ENCODE measurements at regions not wholly inside any gene's neighbourhood (a gene's known extent, or its start where the extent isn't known, plus 50 kb on each side); places are given as distances from the start of the nearest gene placed in this dataset.

DNA sequence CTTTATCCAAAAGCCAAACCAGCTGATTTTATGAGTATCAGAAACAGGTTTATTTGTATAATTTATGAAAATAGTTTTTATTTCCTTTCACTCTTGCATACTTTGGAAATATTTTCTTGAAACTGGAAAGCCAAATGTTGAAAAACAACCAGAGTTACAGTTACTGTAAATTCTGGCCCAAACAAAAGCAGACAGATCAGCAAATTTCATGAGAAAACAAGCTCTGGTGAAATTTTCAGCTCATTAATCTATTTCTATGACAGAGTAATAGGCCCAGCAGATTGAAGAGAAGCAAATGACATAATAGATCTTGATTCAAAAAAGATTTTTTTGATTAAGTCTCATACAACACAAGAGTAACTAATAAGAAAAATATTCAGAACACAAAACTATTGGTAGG lies 182.7 kb downstream of the ENC1 start:
- H3K9me3 Mint-ChIP-seq: no peaks in the 10 kb centered on the region
- Histone ChIP-seq H3K27ac (ENCODE audit: low read depth, low read length) (no peak overlapping the region), H3K4me3 (ENCODE audit: low read length) (no peak overlapping the region), H3K36me3 (ENCODE audit: control insufficient read depth in 2 of 3, insufficient read depth in 3 of 3, low read length in 3 of 3) (no peaks in the 10 kb centered on the region), H3K4me1 (ENCODE audit: control insufficient read depth in 2 of 2, insufficient read depth in 2 of 2, low read length in 2 of 2) (no peaks in the 10 kb centered on the region), H3K9me3 (ENCODE audit: control insufficient read depth in 2 of 3, low read length in 3 of 3) (no peaks in the 10 kb centered on the region), H3K27me3 (ENCODE audit: control insufficient read depth in 2 of 2, insufficient read depth in 2 of 2, low read length in 2 of 2) (no peaks in the 10 kb centered on the region)
- H3K4me3 Mint-ChIP-seq: no peak overlapping the region
- ATAC-seq: no peak
- H3K36me3 Mint-ChIP-seq: no peaks in the 10 kb centered on the region
- no peak overlapping the region for H3K27ac Mint-ChIP-seq
- CTCF ChIA-PET: no interaction called here
- POLR2A ChIA-PET: no interaction called here
- peaks cover 9 to 18% (median 12%) of the 10 kb centered on the region in 5 donors for H3K27me3 Mint-ChIP-seq
- no peak for DNase-seq
- peaks cover 0 to 5% (median 0%) of the 10 kb centered on the region in 7 donors for H3K4me1 Mint-ChIP-seq
- intact Hi-C loops (cut with micrococcal nuclease): no loop called here

DNA sequence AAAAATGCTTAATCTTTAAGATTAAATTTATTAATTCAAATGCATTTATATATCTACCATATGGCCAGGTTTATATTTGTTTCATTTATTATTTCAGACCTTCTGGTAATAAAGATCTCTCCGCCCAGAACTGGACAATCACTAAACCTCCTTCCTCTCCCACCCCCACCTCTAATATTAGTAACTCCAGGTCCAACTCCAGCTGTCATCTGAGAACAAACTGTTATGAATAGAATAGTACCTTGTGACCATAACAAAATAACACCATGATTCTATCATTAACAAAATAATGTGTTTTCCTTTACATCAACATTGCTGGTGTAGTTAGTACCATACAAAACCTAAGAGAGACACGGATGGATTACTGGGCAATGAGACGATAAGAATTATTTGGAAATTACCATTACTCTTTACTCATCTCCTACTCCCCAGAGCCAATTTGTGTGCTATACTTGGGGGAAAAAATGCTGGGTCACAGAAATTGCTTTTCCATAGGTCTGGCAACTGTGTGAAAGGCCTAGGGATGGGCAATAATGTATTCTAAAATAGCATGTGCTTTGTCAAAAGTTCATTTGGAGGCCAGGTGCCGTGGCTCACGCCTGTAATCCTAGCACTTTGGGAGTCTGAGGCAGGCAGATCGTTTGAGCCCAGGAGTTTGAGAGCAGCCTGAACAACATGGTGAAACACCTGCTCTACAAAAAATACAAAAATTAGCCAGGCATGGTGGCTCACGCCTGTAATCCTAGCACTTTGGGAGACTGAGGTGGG lies 186.1 kb downstream of the ENC1 start:
- H3K9me3 Mint-ChIP-seq: peaks cover 0 to 1% (median 0%) of the 10 kb centered on the region in 11 donors
- H3K36me3 Mint-ChIP-seq: no peaks in the 10 kb centered on the region
- intact Hi-C loops (cut with micrococcal nuclease): no loop called here
- no peak for ATAC-seq
- Histone ChIP-seq H3K4me3 (ENCODE audit: low read length) (no peak overlapping the region), H3K36me3 (ENCODE audit: control insufficient read depth in 2 of 3, insufficient read depth in 3 of 3, low read length in 3 of 3) (no peaks in the 10 kb centered on the region), H3K27ac (ENCODE audit: low read depth, low read length) (no peak overlapping the region), H3K4me1 (ENCODE audit: control insufficient read depth in 2 of 2, insufficient read depth in 2 of 2, low read length in 2 of 2) (no peaks in the 10 kb centered on the region), H3K9me3 (ENCODE audit: control insufficient read depth in 2 of 3, low read length in 3 of 3) (no peaks in the 10 kb centered on the region), H3K27me3 (ENCODE audit: control insufficient read depth in 2 of 2, insufficient read depth in 2 of 2, low read length in 2 of 2) (no peaks in the 10 kb centered on the region)
- no peak for DNase-seq
- no peak overlapping the region for H3K4me3 Mint-ChIP-seq
- no peak overlapping the region for H3K27ac Mint-ChIP-seq
- CTCF ChIA-PET: no interaction called here
- POLR2A ChIA-PET: no interaction called here
- H3K27me3 Mint-ChIP-seq: peaks cover 9 to 16% (median 11%) of the 10 kb centered on the region in 5 donors
- peaks cover 0 to 8% (median 0%) of the 10 kb centered on the region in 7 donors for H3K4me1 Mint-ChIP-seq

DNA sequence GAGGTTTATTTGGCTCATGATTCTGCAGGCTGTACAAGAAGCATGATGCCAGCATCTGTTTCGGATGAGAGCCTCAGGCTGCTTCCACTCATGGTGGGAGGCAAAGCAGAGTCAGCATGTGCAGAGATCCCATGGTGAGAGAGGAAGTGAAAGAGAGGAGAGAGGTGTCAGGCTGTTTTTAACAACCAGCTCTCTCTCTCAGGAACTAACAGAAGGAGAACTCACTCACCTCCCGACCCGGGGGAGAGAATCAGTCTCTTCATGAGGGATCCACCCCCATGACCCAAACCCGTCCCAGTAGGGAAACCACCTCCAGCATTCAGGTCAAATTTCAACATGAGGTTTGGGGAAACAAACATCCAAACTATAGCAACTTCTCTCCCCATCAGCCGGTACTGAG lies 187.7 kb downstream of the ENC1 start:
- H3K27ac ChIP-seq (ENCODE audit: low read depth, low read length): no peak overlapping the region
- POLR2A ChIA-PET: no interaction called here
- H3K9me3 ChIP-seq (ENCODE audit: control insufficient read depth in 2 of 3, low read length in 3 of 3): no peaks in the 10 kb centered on the region
- Mint-ChIP-seq H3K27ac (no peak overlapping the region), H3K4me3 (no peak overlapping the region), H3K9me3 (peaks cover 0 to 1% (median 0%) of the 10 kb centered on the region in 11 donors), H3K27me3 (peaks cover 9 to 16% (median 10%) of the 10 kb centered on the region in 5 donors), H3K36me3 (no peaks in the 10 kb centered on the region), H3K4me1 (peaks cover 0 to 8% (median 0%) of the 10 kb centered on the region in 7 donors)
- CTCF ChIA-PET: no interaction called here
- intact Hi-C loops (cut with micrococcal nuclease): no loop called here
- H3K4me3 ChIP-seq (ENCODE audit: low read length): no peak overlapping the region
- DNase-seq (no peak), ATAC-seq (peak; percentile 85)
- no peaks in the 10 kb centered on the region for H3K36me3 ChIP-seq (ENCODE audit: control insufficient read depth in 2 of 3, insufficient read depth in 3 of 3, low read length in 3 of 3)
- no peaks in the 10 kb centered on the region for H3K27me3 ChIP-seq (ENCODE audit: control insufficient read depth in 2 of 2, insufficient read depth in 2 of 2, low read length in 2 of 2)
- no peaks in the 10 kb centered on the region for H3K4me1 ChIP-seq (ENCODE audit: control insufficient read depth in 2 of 2, insufficient read depth in 2 of 2, low read length in 2 of 2)

DNA sequence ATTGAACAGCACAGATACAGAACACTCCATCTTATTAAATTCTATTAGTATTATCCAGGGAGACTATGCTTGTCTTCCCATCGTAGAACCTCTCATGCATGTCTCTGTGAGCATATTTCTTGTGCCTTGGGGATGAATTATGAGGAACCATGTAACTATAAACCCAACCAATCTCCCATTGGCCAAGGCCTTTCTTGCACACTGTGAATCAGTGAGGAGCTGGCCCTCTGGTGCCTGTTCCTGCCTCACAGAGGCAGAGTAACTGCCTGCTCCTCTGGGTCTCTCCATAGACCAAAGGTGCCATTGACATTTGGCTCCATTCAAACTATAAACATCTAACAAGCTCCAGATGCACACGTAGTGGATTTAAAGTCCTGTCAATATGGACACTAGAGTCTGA lies 190.4 kb downstream of the ENC1 start:
- no peaks in the 10 kb centered on the region for H3K36me3 Mint-ChIP-seq
- H3K27ac Mint-ChIP-seq: no peak overlapping the region
- Histone ChIP-seq H3K9me3 (ENCODE audit: control insufficient read depth in 2 of 3, low read length in 3 of 3) (no peaks in the 10 kb centered on the region), H3K27ac (ENCODE audit: low read depth, low read length) (no peak overlapping the region), H3K27me3 (ENCODE audit: control insufficient read depth in 2 of 2, insufficient read depth in 2 of 2, low read length in 2 of 2) (no peaks in the 10 kb centered on the region), H3K36me3 (ENCODE audit: control insufficient read depth in 2 of 3, insufficient read depth in 3 of 3, low read length in 3 of 3) (no peaks in the 10 kb centered on the region), H3K4me1 (ENCODE audit: control insufficient read depth in 2 of 2, insufficient read depth in 2 of 2, low read length in 2 of 2) (no peaks in the 10 kb centered on the region), H3K4me3 (ENCODE audit: low read length) (no peak overlapping the region)
- no peak overlapping the region for H3K4me3 Mint-ChIP-seq
- H3K9me3 Mint-ChIP-seq: peaks cover 0 to 1% (median 0%) of the 10 kb centered on the region in 11 donors
- peaks cover 0 to 8% (median 0%) of the 10 kb centered on the region in 7 donors for H3K4me1 Mint-ChIP-seq
- CTCF ChIA-PET: no interaction called here
- DNase-seq: no peak
- POLR2A ChIA-PET: no interaction called here
- intact Hi-C loops (cut with micrococcal nuclease): no loop called here
- peaks cover 0 to 12% (median 9%) of the 10 kb centered on the region in 5 donors for H3K27me3 Mint-ChIP-seq
- ATAC-seq: no peak

GRCh38 chr5:74446725-74447241 lies 193.7 kb downstream of the ENC1 start:
- ATAC-seq (no peak), DNase-seq (no peak)
- Histone ChIP-seq H3K36me3 (ENCODE audit: control insufficient read depth in 2 of 3, insufficient read depth in 3 of 3, low read length in 3 of 3) (no peaks in the 10 kb centered on the region), H3K9me3 (ENCODE audit: control insufficient read depth in 2 of 3, low read length in 3 of 3) (no peaks in the 10 kb centered on the region), H3K4me1 (ENCODE audit: control insufficient read depth in 2 of 2, insufficient read depth in 2 of 2, low read length in 2 of 2) (no peaks in the 10 kb centered on the region), H3K27ac (ENCODE audit: low read depth, low read length) (no peak overlapping the region), H3K27me3 (ENCODE audit: control insufficient read depth in 2 of 2, insufficient read depth in 2 of 2, low read length in 2 of 2) (no peaks in the 10 kb centered on the region), H3K4me3 (ENCODE audit: low read length) (no peak overlapping the region)
- H3K4me1 Mint-ChIP-seq: no peaks in the 10 kb centered on the region
- POLR2A ChIA-PET: no interaction called here
- no peaks in the 10 kb centered on the region for H3K36me3 Mint-ChIP-seq
- intact Hi-C loops (cut with micrococcal nuclease): no loop called here
- H3K27ac Mint-ChIP-seq: no peak overlapping the region
- peaks cover 2 to 17% (median 6%) of the 10 kb centered on the region in 5 donors for H3K27me3 Mint-ChIP-seq
- no peak overlapping the region for H3K4me3 Mint-ChIP-seq
- peaks cover 0 to 2% (median 0%) of the 10 kb centered on the region in 11 donors for H3K9me3 Mint-ChIP-seq
- CTCF ChIA-PET: no interaction called here

DNA sequence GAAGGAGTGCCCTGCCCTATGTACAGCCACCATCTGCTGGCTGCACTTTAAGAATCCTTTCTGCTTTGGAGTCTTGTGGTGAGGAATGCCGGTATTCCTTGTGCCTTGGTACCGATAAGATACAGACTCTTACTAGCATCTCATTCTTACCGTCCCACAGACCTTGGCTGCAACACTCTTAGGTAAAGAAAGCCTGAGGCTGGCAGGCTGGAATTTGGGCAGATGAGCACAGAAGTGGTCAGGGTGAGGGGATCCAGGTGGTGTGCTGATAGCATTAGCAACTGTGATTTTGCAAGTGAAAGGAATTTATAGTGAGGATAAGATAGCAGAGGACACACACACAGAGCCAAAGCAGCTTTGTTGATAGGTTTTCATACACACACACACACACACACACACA lies 198.1 kb downstream of the ENC1 start:
- ChIA-PET CTCF (no interaction called here), POLR2A (no interaction called here)
- ATAC-seq: no peak
- Mint-ChIP-seq H3K27ac (no peak overlapping the region), H3K9me3 (peaks cover 0 to 5% (median 0%) of the 10 kb centered on the region in 11 donors), H3K27me3 (peaks cover 2 to 25% (median 15%) of the 10 kb centered on the region in 5 donors), H3K36me3 (no peaks in the 10 kb centered on the region), H3K4me1 (no peaks in the 10 kb centered on the region), H3K4me3 (no peak overlapping the region)
- intact Hi-C loops (cut with micrococcal nuclease): no loop called here
- Histone ChIP-seq H3K36me3 (ENCODE audit: control insufficient read depth in 2 of 3, insufficient read depth in 3 of 3, low read length in 3 of 3) (no peaks in the 10 kb centered on the region), H3K9me3 (ENCODE audit: control insufficient read depth in 2 of 3, low read length in 3 of 3) (no peaks in the 10 kb centered on the region), H3K27me3 (ENCODE audit: control insufficient read depth in 2 of 2, insufficient read depth in 2 of 2, low read length in 2 of 2) (no peaks in the 10 kb centered on the region), H3K27ac (ENCODE audit: low read depth, low read length) (no peak overlapping the region), H3K4me3 (ENCODE audit: low read length) (no peak overlapping the region), H3K4me1 (ENCODE audit: control insufficient read depth in 2 of 2, insufficient read depth in 2 of 2, low read length in 2 of 2) (no peaks in the 10 kb centered on the region)
- DNase-seq: no peak

GRCh38 chr5:74441616-74442015 lies 198.9 kb downstream of the ENC1 start:
- no peak overlapping the region for H3K4me3 ChIP-seq (ENCODE audit: low read length)
- CTCF ChIA-PET: no interaction called here
- H3K36me3 ChIP-seq (ENCODE audit: control insufficient read depth in 2 of 3, insufficient read depth in 3 of 3, low read length in 3 of 3): no peaks in the 10 kb centered on the region
- no peak for DNase-seq
- Mint-ChIP-seq H3K4me3 (no peak overlapping the region), H3K27me3 (peaks cover 2 to 24% (median 15%) of the 10 kb centered on the region in 5 donors), H3K9me3 (peaks cover 0 to 5% (median 2%) of the 10 kb centered on the region in 11 donors), H3K4me1 (no peaks in the 10 kb centered on the region), H3K27ac (no peak overlapping the region), H3K36me3 (no peaks in the 10 kb centered on the region)
- no peaks in the 10 kb centered on the region for H3K27me3 ChIP-seq (ENCODE audit: control insufficient read depth in 2 of 2, insufficient read depth in 2 of 2, low read length in 2 of 2)
- no peaks in the 10 kb centered on the region for H3K4me1 ChIP-seq (ENCODE audit: control insufficient read depth in 2 of 2, insufficient read depth in 2 of 2, low read length in 2 of 2)
- H3K27ac ChIP-seq (ENCODE audit: low read depth, low read length): no peak overlapping the region
- intact Hi-C loops (cut with micrococcal nuclease): no loop called here
- H3K9me3 ChIP-seq (ENCODE audit: control insufficient read depth in 2 of 3, low read length in 3 of 3): no peaks in the 10 kb centered on the region
- POLR2A ChIA-PET: no interaction called here
- no peak for ATAC-seq
